IMR-90 (cell line): ENCODE measurements at regions not wholly inside any gene's neighbourhood (a gene's known extent, or its start where the extent isn't known, plus 50 kb on each side); places are given as distances from the start of the nearest gene placed in this dataset.

Source experiments
- ATAC-seq: fragments of 200-7000 bp; cut with Tn5 transposase; 2 replicates; pipeline ENCODE4 v1.9.1; 2020; ENCODE audit warnings: low read depth, mild to moderate bottlenecking, moderate library complexity
- BruUV-seq: library from RNA; stranded (reverse); fragments of 400-500 nt; replicated peaks from 2 replicates; lab custom pipeline; 2021; lab: Mats Ljungman, UMichigan
- CTCF ChIA-PET: fragments of 300-600 bp; formaldehyde crosslinking; extraction: SDS; loops from one replicate; lab custom pipeline; 2021; ENCODE audit warnings: antibody characterized with exemption; lab: Yijun Ruan, JAX
- POLR2A ChIA-PET: fragments of 300-600 bp; sonication (Branson Sonifier 250); formaldehyde crosslinking; loops from one replicate; lab custom pipeline; 2022; ENCODE audit warnings: antibody characterized with exemption; ENCODE audit not compliant: unreplicated experiment; lab: Charles Lee
- DNase-seq: peaks from one replicate; pipeline ENCODE4 v3.0.0; 2013
- H2AFZ ChIP-seq: replicated peaks from 2 replicates; pipeline ENCODE3; 2013; ENCODE audit warnings: low read length, mild to moderate bottlenecking; ENCODE audit not compliant: poor library complexity
- H2AK5ac ChIP-seq: 2 replicates; pipeline ENCODE4 v1.6.1; 2013; ENCODE audit warnings: low read depth, low read length, inconsistent platforms
- H2AK9ac ChIP-seq: replicated peaks from 2 replicates; pipeline ENCODE3; 2013; ENCODE audit warnings: mild to moderate bottlenecking, low read depth, low read length, moderate library complexity; ENCODE audit not compliant: poor library complexity
- H2BK120ac ChIP-seq: 2 replicates; pipeline ENCODE4 v1.6.1; 2013; ENCODE audit warnings: low read depth, low read length, inconsistent platforms
- H2BK15ac ChIP-seq: 3 replicates; pipeline ENCODE4 v1.6.1; 2013; ENCODE audit warnings: low read depth, low read length, inconsistent platforms
- H2BK20ac ChIP-seq: 2 replicates; pipeline ENCODE4 v1.6.1; 2013; ENCODE audit warnings: low read depth, mild to moderate bottlenecking, inconsistent platforms, low read length, moderate library complexity
- H2BK5ac ChIP-seq: 2 replicates; pipeline ENCODE4 v1.6.1; 2013; ENCODE audit warnings: mild to moderate bottlenecking, low read depth, low read length, inconsistent platforms; ENCODE audit not compliant: poor library complexity, severe bottlenecking
- H3K14ac ChIP-seq: replicated peaks from 2 replicates; pipeline ENCODE4 v1.6.1; 2013; ENCODE audit warnings: low read depth, low read length, inconsistent platforms
- H3K18ac ChIP-seq: 2 replicates; pipeline ENCODE4 v1.6.1; 2013; ENCODE audit warnings: low read depth, low read length, control low read depth
- H3K23ac ChIP-seq: 2 replicates; pipeline ENCODE4 v1.6.1; 2013; ENCODE audit warnings: low read depth, low read length, inconsistent platforms
- H3K27ac ChIP-seq: 2 replicates; pipeline ENCODE4 v1.5.1; 2013; ENCODE audit warnings: mild to moderate bottlenecking, control low read depth, low read length; ENCODE audit not compliant: insufficient read depth
- H3K27me3 ChIP-seq: 2 replicates; pipeline ENCODE4 v1.6.1; 2013; ENCODE audit warnings: low read length; ENCODE audit not compliant: control insufficient read depth, insufficient read depth
- H3K36me3 ChIP-seq: 2 replicates; pipeline ENCODE4 v1.6.1; 2013; ENCODE audit warnings: low read length, mixed read lengths; ENCODE audit not compliant: control insufficient read depth, insufficient read depth
- H3K4ac ChIP-seq: 2 replicates; pipeline ENCODE4 v1.6.1; 2013; ENCODE audit warnings: low read depth, low read length, inconsistent platforms
- H3K4me1 ChIP-seq: 2 replicates; pipeline ENCODE4 v1.6.1; 2013; ENCODE audit warnings: low read length, mixed read lengths; ENCODE audit not compliant: control insufficient read depth, insufficient read depth
- H3K4me2 ChIP-seq: 2 replicates; pipeline ENCODE4 v1.6.1; 2013; ENCODE audit warnings: low read depth, mild to moderate bottlenecking, control low read depth, low read length, moderate library complexity
- H3K4me3 ChIP-seq: 2 replicates; pipeline ENCODE4 v1.5.1; 2013; ENCODE audit warnings: low read depth, mild to moderate bottlenecking, control low read depth, low read length, moderate library complexity; ENCODE audit not compliant: insufficient read depth
- H3K56ac ChIP-seq: 2 replicates; pipeline ENCODE4 v1.6.1; 2013; ENCODE audit warnings: low read length, inconsistent platforms; ENCODE audit not compliant: insufficient read depth; ENCODE audit errors: extremely low read depth
- H3K79me1 ChIP-seq, 2 experiments: 2 replicates each; pipeline ENCODE4 v1.6.1; 2013; ENCODE audit warnings: low read length in 2 of 2, inconsistent platforms in 1 of 2, low read depth in 1 of 2
- H3K9ac ChIP-seq: 2 replicates; pipeline ENCODE4 v1.6.1; 2013; ENCODE audit warnings: low read depth, low read length, control low read depth
- H3K9me1 ChIP-seq: 2 replicates; pipeline ENCODE4 v1.6.1; 2013; ENCODE audit warnings: low read length, inconsistent platforms; ENCODE audit not compliant: insufficient read depth
- H3K9me3 ChIP-seq: 2 replicates; pipeline ENCODE4 v1.6.1; 2013; ENCODE audit warnings: low read length; ENCODE audit not compliant: control insufficient read depth, insufficient read depth
- H4K20me1 ChIP-seq: 2 replicates; pipeline ENCODE4 v1.6.1; 2013; ENCODE audit warnings: low read length, inconsistent platforms; ENCODE audit not compliant: insufficient read depth
- H4K5ac ChIP-seq: 2 replicates; pipeline ENCODE4 v1.6.1; 2013; ENCODE audit warnings: mild to moderate bottlenecking, low read depth, low read length, control low read depth
- H4K8ac ChIP-seq, 2 experiments: 2 replicates each; pipeline ENCODE4 v1.6.1; 2013; ENCODE audit warnings: low read depth in 2 of 2, low read length in 2 of 2, control low read depth in 1 of 2, inconsistent platforms in 1 of 2
- H4K91ac ChIP-seq: 2 replicates; pipeline ENCODE4 v1.6.1; 2013; ENCODE audit warnings: low read depth, low read length, inconsistent platforms; ENCODE audit not compliant: insufficient read depth
- BHLHE40 ChIP-seq: fragments of 150-350 bp; IDR thresholded peaks from 2 replicates; pipeline ENCODE4 v1.6.1; 2016; ENCODE audit warnings: mild to moderate bottlenecking, low read depth, low read length
- CEBPB ChIP-seq: IDR thresholded peaks from 2 replicates; pipeline ENCODE4 v1.6.1; 2012; ENCODE audit warnings: low read depth, low read length, improper control_type of control experiment
- CHD1 ChIP-seq: IDR thresholded peaks from 2 replicates; pipeline ENCODE4 v1.6.1; 2012; ENCODE audit warnings: low read depth, low read length, improper control_type of control experiment
- CTCF ChIP-seq: conservative IDR thresholded peaks from 2 replicates; pipeline ENCODE4 v1.5.1; 2012; ENCODE audit warnings: mild to moderate bottlenecking, low read depth, low read length, improper control_type of control experiment
- ELK1 ChIP-seq: fragments of 150-350 bp; IDR thresholded peaks from 2 replicates; pipeline ENCODE4 v1.6.1; 2016; ENCODE audit warnings: low read depth, mild to moderate bottlenecking, low read length, moderate library complexity, borderline replicate concordance
- FOS ChIP-seq: fragments of 150-350 bp; IDR thresholded peaks from 2 replicates; pipeline ENCODE4 v1.6.1; 2016; ENCODE audit warnings: low read depth, low read length
- MAFK ChIP-seq: IDR thresholded peaks from 2 replicates; pipeline ENCODE4 v1.6.1; 2012; ENCODE audit warnings: low read depth, low read length, improper control_type of control experiment
- MAZ ChIP-seq: IDR thresholded peaks from 2 replicates; pipeline ENCODE4 v1.6.1; 2012; ENCODE audit warnings: low read depth, mild to moderate bottlenecking, low read length, improper control_type of control experiment, moderate library complexity, borderline replicate concordance
- MXI1 ChIP-seq: IDR thresholded peaks from 2 replicates; pipeline ENCODE4 v1.6.1; 2012; ENCODE audit warnings: low read depth, mild to moderate bottlenecking, low read length, moderate library complexity, borderline replicate concordance
- NFE2L2 ChIP-seq: fragments of 150-350 bp; IDR thresholded peaks from 2 replicates; pipeline ENCODE4 v1.6.1; 2016; ENCODE audit warnings: low read depth, mild to moderate bottlenecking, low read length
- POLR2A ChIP-seq: IDR thresholded peaks from 2 replicates; pipeline ENCODE4 v1.6.1; 2012; ENCODE audit warnings: mild to moderate bottlenecking, low read depth, low read length
- RAD21 ChIP-seq: IDR thresholded peaks from 2 replicates; pipeline ENCODE4 v1.6.1; 2012; ENCODE audit warnings: low read length, improper control_type of control experiment
- RCOR1 ChIP-seq: IDR thresholded peaks from 2 replicates; pipeline ENCODE4 v1.6.1; 2012; ENCODE audit warnings: mild to moderate bottlenecking, low read length, improper control_type of control experiment; ENCODE audit not compliant: insufficient replicate concordance
- RFX5 ChIP-seq: IDR thresholded peaks from 2 replicates; pipeline ENCODE4 v1.8.0; 2012; ENCODE audit warnings: low read depth, mild to moderate bottlenecking, low read length, moderate library complexity
- SMC3 ChIP-seq: fragments of 150-350 bp; IDR thresholded peaks from 2 replicates; pipeline ENCODE4 v1.6.1; 2016; ENCODE audit warnings: low read depth, mild to moderate bottlenecking, antibody characterized with exemption, low read length, moderate library complexity
- USF2 ChIP-seq: fragments of 150-350 bp; IDR thresholded peaks from 2 replicates; pipeline ENCODE4 v1.6.1; 2017; ENCODE audit warnings: mild to moderate bottlenecking, antibody characterized with exemption, low read length, low read depth
- WGBS, 2 experiments: methylation state at CpG; one replicate each; pipeline versions ENCODE4 v1.1.5 to v1.1.7; 2013; ENCODE audit warnings: missing lambda C conversion rate in 2 of 2; ENCODE audit not compliant: insufficient read length in 1 of 2; ENCODE audit errors: extremely low coverage in 2 of 2; 5-methylcytosine and 5-hydroxymethylcytosine counted together
- dilution Hi-C: fragments of 300-500 bp; cut with HindIII; formaldehyde crosslinking; loops from one replicate; pipeline ENCODE4 v1.14.3; 2018; ENCODE audit warnings: low sequenced_read_pairs; ENCODE audit not compliant: unreplicated experiment
- in situ Hi-C: fragments of 300-500 bp; cut with MboI; formaldehyde crosslinking; loops from 3 replicates; pipeline ENCODE4 v1.14.3; 2019; ENCODE audit warnings: low sequenced_read_pairs, inconsistent platforms, mixed read lengths
- intact Hi-C: fragments of 100-400 bp; cut with micrococcal nuclease; formaldehyde crosslinking; loops from 2 replicates; pipeline ENCODE4 v1.10.0; 2022

- Histone ChIP-seq H3K23ac (no peak overlapping the region), H4K20me1 (no peaks in the 10 kb centered on the region), H2AK9ac (no peak overlapping the region), H3K14ac (no peak overlapping the region), H3K27me3 (peaks cover 5% of the 10 kb centered on the region; the same call in 1 of the 2 replicates), H2BK5ac (no peak overlapping the region), H2AFZ (no peak overlapping the region), H2BK20ac (no peak overlapping the region), H3K36me3 (no peaks in the 10 kb centered on the region), H3K4me2 (no peak overlapping the region), H4K8ac (no peak overlapping the region), H3K9me3 (no peaks in the 10 kb centered on the region), H4K5ac (no peak overlapping the region), H4K91ac (no peak overlapping the region), H3K4me3 (no peak overlapping the region), H3K18ac (no peak overlapping the region), H2AK5ac (no peak overlapping the region), H3K4me1 (no peaks in the 10 kb centered on the region), H3K9me1 (no peaks in the 10 kb centered on the region), H2BK15ac (no peak overlapping the region), H3K79me1 (no peaks in the 10 kb centered on the region), H3K27ac (no peak overlapping the region), H3K56ac (no peak overlapping the region), H3K9ac (no peak overlapping the region), H2BK120ac (no peak overlapping the region), H3K4ac (no peak overlapping the region)
- POLR2A ChIA-PET = no interaction called here
- CTCF ChIA-PET = no interaction called here
- dilution Hi-C loops (no loop called here), intact Hi-C loops (no loop called here), in situ Hi-C loops (no loop called here)
- DNase-seq (no peak), ATAC-seq (no peak)
- WGBS, 2 experiments = 39% methylated on average over 2 of the region's 3 CpGs; no CpG with 5 or more reads in 1 of the 2 experiments
- BruUV-seq = no TSS peak
- TF ChIP-seq NFE2L2 = no peak
- no peak for TF ChIP-seq RCOR1
- TF ChIP-seq MAZ = no peak
- TF ChIP-seq RFX5 = no peak
- no peak for TF ChIP-seq CHD1
- no peak for TF ChIP-seq SMC3
- no peak for TF ChIP-seq FOS
- no peak for TF ChIP-seq MAFK
- TF ChIP-seq CTCF = no peak
- TF ChIP-seq BHLHE40 = no peak
- no peak for TF ChIP-seq ELK1
- no peak for TF ChIP-seq USF2
- TF ChIP-seq CEBPB = no peak
- TF ChIP-seq POLR2A = no peak
- no peak for TF ChIP-seq MXI1
- TF ChIP-seq RAD21 = no peak
Observed at GRCh38 chr6:16006681-16007080, 122.2 kb upstream of the MYLIP start.
